ENCODE measurements at regions not wholly inside any gene's neighbourhood (a gene's known extent, or its start where the extent isn't known, plus 50 kb on each side); places are given as distances from the start of the nearest gene placed in this dataset.

DNA sequence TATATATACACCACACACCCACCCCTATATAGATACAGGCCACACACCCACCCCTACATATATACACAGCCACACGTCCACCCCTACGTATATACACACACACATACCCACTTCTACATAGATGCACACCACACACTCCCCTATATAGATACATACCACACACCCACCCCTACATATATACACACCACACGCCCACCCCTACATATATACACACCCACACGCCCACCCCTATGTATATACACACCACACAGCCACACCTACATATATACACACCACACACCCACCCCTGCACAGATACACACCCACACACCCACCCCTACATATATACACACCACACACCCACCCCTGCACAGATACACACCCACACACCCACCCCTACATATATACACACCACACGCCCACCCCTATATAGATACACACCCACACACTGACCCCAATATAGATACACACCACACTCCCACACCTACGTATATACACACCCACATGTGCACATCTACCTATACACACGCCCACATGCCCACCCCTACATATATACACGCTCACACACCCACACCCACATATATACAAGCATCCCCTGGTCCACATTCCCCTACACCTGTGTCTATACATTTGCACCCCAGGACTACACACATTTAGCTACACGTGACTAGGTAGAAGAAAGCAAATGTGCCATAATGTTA, 52.1 kb upstream of the UBE3C start:
- H3K27ac ChIP-seq = no peak overlapping the region
- no peak for DNase-seq
- WGBS, 2 donors = 87 to 88% methylated on average over 9 of the region's 9 CpGs
- no peaks in the 10 kb centered on the region for H3K9me3 ChIP-seq
- intact Hi-C loops (cut with DNase I; ENCODE audit: low total_unique reads) = no loop called here
- no peak overlapping the region for H3K4me3 ChIP-seq
- H3K27me3 ChIP-seq = no peaks in the 10 kb centered on the region
- H3K36me3 ChIP-seq (ENCODE audit: low read depth, missing control alignments) = no peaks in the 10 kb centered on the region
- TF ChIP-seq POLR2A (IDR thresholded peaks at IDR 0.05) = no peak
- TF ChIP-seq, protein P1, sequence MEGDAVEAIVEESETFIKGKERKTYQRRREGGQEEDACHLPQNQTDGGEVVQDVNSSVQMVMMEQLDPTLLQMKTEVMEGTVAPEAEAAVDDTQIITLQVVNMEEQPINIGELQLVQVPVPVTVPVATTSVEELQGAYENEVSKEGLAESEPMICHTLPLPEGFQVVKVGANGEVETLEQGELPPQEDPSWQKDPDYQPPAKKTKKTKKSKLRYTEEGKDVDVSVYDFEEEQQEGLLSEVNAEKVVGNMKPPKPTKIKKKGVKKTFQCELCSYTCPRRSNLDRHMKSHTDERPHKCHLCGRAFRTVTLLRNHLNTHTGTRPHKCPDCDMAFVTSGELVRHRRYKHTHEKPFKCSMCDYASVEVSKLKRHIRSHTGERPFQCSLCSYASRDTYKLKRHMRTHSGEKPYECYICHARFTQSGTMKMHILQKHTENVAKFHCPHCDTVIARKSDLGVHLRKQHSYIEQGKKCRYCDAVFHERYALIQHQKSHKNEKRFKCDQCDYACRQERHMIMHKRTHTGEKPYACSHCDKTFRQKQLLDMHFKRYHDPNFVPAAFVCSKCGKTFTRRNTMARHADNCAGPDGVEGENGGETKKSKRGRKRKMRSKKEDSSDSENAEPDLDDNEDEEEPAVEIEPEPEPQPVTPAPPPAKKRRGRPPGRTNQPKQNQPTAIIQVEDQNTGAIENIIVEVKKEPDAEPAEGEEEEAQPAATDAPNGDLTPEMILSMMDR (IDR thresholded peaks at IDR 0.05) = no peak
- H3K4me1 ChIP-seq = no peaks in the 10 kb centered on the region

DNA sequence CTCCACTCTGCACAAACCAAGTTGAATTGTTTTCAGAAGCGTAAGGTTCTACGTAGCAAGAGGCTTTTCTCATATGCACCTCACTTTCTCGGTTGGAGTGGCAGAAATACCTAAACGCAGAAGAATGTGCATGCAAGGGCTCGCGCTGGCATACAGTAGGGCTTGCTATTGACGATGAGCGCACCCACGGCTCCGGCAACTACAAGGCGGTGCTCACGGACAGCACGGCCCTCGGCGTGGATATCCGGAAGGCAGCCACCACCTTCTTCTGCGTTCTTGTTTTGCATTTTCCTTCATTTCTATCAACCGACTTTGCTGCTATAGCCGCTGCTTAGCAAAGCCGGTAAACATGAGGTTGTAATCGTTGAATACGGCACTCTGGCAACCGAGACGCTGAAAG, 51.1 kb upstream of the UBE3C start:
- no peaks in the 10 kb centered on the region for H3K4me1 ChIP-seq
- DNase-seq = no peak
- intact Hi-C loops (cut with DNase I; ENCODE audit: low total_unique reads) = no loop called here
- TF ChIP-seq, protein P1 (IDR thresholded peaks at IDR 0.05) = no peak
- no peaks in the 10 kb centered on the region for H3K27me3 ChIP-seq
- no peaks in the 10 kb centered on the region for H3K36me3 ChIP-seq (ENCODE audit: low read depth, missing control alignments)
- no peak overlapping the region for H3K4me3 ChIP-seq
- no peak overlapping the region for H3K27ac ChIP-seq
- WGBS, 2 donors = 73 to 78% methylated on average over 21 to 24 of the region's 24 CpGs
- H3K9me3 ChIP-seq = no peaks in the 10 kb centered on the region

DNA sequence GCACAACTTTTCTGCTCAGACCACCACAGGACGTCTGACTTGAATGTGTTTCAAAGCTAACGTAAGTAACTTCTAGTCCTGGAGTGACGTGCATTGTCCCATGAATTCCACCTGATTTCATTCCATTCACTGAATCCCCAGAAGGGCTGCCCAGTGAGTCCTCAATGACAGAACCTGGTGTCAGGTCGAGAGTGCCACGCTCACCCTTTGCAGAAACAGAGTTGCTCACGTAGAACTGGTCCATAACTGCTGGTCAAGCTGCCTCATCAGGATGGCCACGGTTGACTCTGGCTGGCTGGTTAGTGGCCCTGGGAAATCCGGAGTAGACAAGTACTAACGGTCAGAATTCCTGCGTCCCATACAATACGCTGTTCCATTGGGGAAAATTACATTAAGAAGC, 50.6 kb upstream of the UBE3C start:
- DNase-seq = no peak
- H3K4me1 ChIP-seq = no peaks in the 10 kb centered on the region
- no peaks in the 10 kb centered on the region for H3K9me3 ChIP-seq
- no peak for TF ChIP-seq POLR2A (IDR thresholded peaks at IDR 0.05)
- TF ChIP-seq, protein P1 (IDR thresholded peaks at IDR 0.05) = no peak
- intact Hi-C loops (cut with DNase I; ENCODE audit: low total_unique reads) = no loop called here
- no peak overlapping the region for H3K4me3 ChIP-seq
- no peaks in the 10 kb centered on the region for H3K27me3 ChIP-seq
- WGBS, 2 donors = 58 to 83% methylated on average over 11 of the region's 11 CpGs
- no peak overlapping the region for H3K27ac ChIP-seq
- no peaks in the 10 kb centered on the region for H3K36me3 ChIP-seq (ENCODE audit: low read depth, missing control alignments)
